ENCODE measurements at regions not wholly inside any gene's neighbourhood (a gene's known extent, or its start where the extent isn't known, plus 50 kb on each side); places are given as distances from the start of the nearest gene placed in this dataset.

GRCh38 chr1:19569786-19570185 is 74.3 kb upstream of the NBL1 start:
- H3K9me3 ChIP-seq (ENCODE audit: control insufficient read depth in 4 of 4, low read length in 3 of 4): peaks cover 0 to 3% (median under 1%) of the 10 kb centered on the region in 4 donors
- 93% methylated on average over 3 of the region's 3 CpGs for WGBS
- no peaks in the 10 kb centered on the region for H3K27me3 ChIP-seq (ENCODE audit: control insufficient read depth in 4 of 4, insufficient read depth in 4 of 4, low read length in 3 of 4)
- no peak overlapping the region for H3K4me3 ChIP-seq (ENCODE audit: low read depth in 1 of 3, low read length in 3 of 3)
- TF ChIP-seq RXRA (IDR thresholded peaks at IDR 0.05): no peak
- no peak for TF ChIP-seq HNF4G (IDR thresholded peaks at IDR 0.05)
- no peak for TF ChIP-seq ATF3 (IDR thresholded peaks at IDR 0.05)
- TF ChIP-seq SP1 (IDR thresholded peaks at IDR 0.05): no peak
- no peak for TF ChIP-seq NR2F2 (IDR thresholded peaks at IDR 0.05)
- TF ChIP-seq MAX (IDR thresholded peaks at IDR 0.05): no peak
- TF ChIP-seq, protein P1, sequence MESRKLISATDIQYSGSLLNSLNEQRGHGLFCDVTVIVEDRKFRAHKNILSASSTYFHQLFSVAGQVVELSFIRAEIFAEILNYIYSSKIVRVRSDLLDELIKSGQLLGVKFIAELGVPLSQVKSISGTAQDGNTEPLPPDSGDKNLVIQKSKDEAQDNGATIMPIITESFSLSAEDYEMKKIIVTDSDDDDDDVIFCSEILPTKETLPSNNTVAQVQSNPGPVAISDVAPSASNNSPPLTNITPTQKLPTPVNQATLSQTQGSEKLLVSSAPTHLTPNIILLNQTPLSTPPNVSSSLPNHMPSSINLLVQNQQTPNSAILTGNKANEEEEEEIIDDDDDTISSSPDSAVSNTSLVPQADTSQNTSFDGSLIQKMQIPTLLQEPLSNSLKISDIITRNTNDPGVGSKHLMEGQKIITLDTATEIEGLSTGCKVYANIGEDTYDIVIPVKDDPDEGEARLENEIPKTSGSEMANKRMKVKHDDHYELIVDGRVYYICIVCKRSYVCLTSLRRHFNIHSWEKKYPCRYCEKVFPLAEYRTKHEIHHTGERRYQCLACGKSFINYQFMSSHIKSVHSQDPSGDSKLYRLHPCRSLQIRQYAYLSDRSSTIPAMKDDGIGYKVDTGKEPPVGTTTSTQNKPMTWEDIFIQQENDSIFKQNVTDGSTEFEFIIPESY (IDR thresholded peaks at IDR 0.05): no peak
- no peak for TF ChIP-seq EGR1 (IDR thresholded peaks at IDR 0.05; ENCODE audit: low read depth in 2 of 2)
- TF ChIP-seq GABPA (IDR thresholded peaks at IDR 0.05 in 1 of 2, conservative IDR thresholded peaks at IDR 0.05 in 1 of 2): no peak
- no peak overlapping the region for H3K27ac ChIP-seq (ENCODE audit: low read depth in 1 of 2, low read length in 2 of 2)
- DNase-seq (ENCODE audit: low spot score): no peak
- no peaks in the 10 kb centered on the region for H3K36me3 ChIP-seq (ENCODE audit: control insufficient read depth in 4 of 4, insufficient read depth in 3 of 4, low read depth in 1 of 4, low read length in 3 of 4)
- no peak overlapping the region for H3K9ac ChIP-seq (ENCODE audit: low read depth in 1 of 2, low read length in 2 of 2)
- H3K4me1 ChIP-seq (ENCODE audit: control insufficient read depth in 4 of 4, insufficient read depth in 4 of 4, low read length in 3 of 4): no peaks in the 10 kb centered on the region

- Histone ChIP-seq H3K4me1 (ENCODE audit: control insufficient read depth in 4 of 4, insufficient read depth in 4 of 4, low read length in 3 of 4) (no peaks in the 10 kb centered on the region), H3K9ac (ENCODE audit: low read depth in 1 of 2, low read length in 2 of 2) (no peak overlapping the region), H3K4me3 (ENCODE audit: low read depth in 1 of 3, low read length in 3 of 3) (no peak overlapping the region), H3K36me3 (ENCODE audit: control insufficient read depth in 4 of 4, insufficient read depth in 3 of 4, low read depth in 1 of 4, low read length in 3 of 4) (no peaks in the 10 kb centered on the region), H3K27me3 (ENCODE audit: control insufficient read depth in 4 of 4, insufficient read depth in 4 of 4, low read length in 3 of 4) (no peaks in the 10 kb centered on the region), H3K9me3 (ENCODE audit: control insufficient read depth in 4 of 4, low read length in 3 of 4) (peaks cover 0 to 3% (median under 1%) of the 10 kb centered on the region in 4 donors), H3K27ac (ENCODE audit: low read depth in 1 of 2, low read length in 2 of 2) (no peak overlapping the region)
- DNase-seq (ENCODE audit: low spot score): no peak
- TF ChIP-seq NR2F2 (IDR thresholded peaks at IDR 0.05) (no peak), GABPA (IDR thresholded peaks at IDR 0.05 in 1 of 2, conservative IDR thresholded peaks at IDR 0.05 in 1 of 2) (no peak), FOXA1 (IDR thresholded peaks at IDR 0.05) (no peak), SP1 (IDR thresholded peaks at IDR 0.05) (no peak), FOXA2 (IDR thresholded peaks at IDR 0.05) (no peak), REST (IDR thresholded peaks at IDR 0.05) (no peak), TAF1 (conservative IDR thresholded peaks at IDR 0.05) (no peak), YY1 (IDR thresholded peaks at IDR 0.05) (no peak), ATF3 (IDR thresholded peaks at IDR 0.05) (no peak), HNF4A (conservative IDR thresholded peaks at IDR 0.05) (no peak), CTCF (IDR thresholded peaks at IDR 0.05; ENCODE audit: low read depth, low read length, missing input control) (no peak), JUND (IDR thresholded peaks at IDR 0.05) (no peak), HNF4G (IDR thresholded peaks at IDR 0.05) (no peak), RAD21 (IDR thresholded peaks at IDR 0.05) (no peak), EGR1 (IDR thresholded peaks at IDR 0.05; ENCODE audit: low read depth in 2 of 2) (no peak), RXRA (IDR thresholded peaks at IDR 0.05) (no peak), MAX (IDR thresholded peaks at IDR 0.05) (no peak)
- TF ChIP-seq, protein P1 (IDR thresholded peaks at IDR 0.05): no peak
- 94% methylated on average over 4 of the region's 4 CpGs for whole genome bisulfite sequencing
These were observed 77.1 kb upstream of the NBL1 start for GRCh38 chr1:19567041-19567440.

All from liver (tissue), 8 donors.